ENCODE measurements at regions not wholly inside any gene's neighbourhood (a gene's known extent, or its start where the extent isn't known, plus 50 kb on each side); places are given as distances from the start of the nearest gene placed in this dataset.
"Not testable (repeated sequence)": the region's sequence is repeated elsewhere in the genome, so short reads cannot be mapped to it uniquely, and the experiment has no call there.

DNA sequence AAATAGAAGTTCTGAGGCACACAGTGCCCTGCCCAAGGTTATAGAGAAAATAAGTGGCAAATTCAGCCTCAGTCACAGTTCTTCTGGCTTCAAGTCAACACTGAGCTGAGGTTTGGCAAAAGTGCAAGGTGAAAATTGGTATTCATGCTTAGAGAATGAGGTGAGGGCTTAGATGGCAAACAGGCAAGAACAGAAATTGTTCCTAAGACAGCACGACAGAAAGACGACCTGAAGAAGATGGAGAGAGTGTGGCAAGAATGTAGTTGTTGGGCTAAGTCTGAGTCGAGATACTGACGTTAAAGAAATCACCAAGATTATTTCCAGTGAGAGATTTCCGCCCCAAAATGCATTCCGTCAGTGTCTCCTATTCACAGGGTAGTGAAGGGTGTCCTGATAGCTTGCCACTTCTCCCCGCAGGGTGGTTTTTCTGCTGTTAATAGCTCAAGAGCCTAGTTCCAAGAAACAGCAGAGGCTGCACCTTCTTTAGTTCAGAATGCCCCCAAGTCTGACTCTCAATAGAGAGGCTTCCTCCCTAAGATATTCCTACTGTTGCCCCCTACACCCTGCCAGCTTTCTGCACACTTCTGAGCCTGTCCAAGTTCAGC, 260.8 kb upstream of the AMIGO2 start:
- Histone ChIP-seq H3K4me1 (ENCODE audit: control insufficient read depth, insufficient read depth, low read length) (no peaks in the 10 kb centered on the region), H3K4me3 (ENCODE audit: insufficient read depth, low read depth, low read length) (no peak overlapping the region), H3K36me3 (ENCODE audit: control insufficient read depth, insufficient read depth, low read length) (no peaks in the 10 kb centered on the region), H3K27me3 (ENCODE audit: control insufficient read depth, insufficient read depth, low read length, poor library complexity, severe bottlenecking) (no peaks in the 10 kb centered on the region), H3K27ac (ENCODE audit: insufficient read depth, low read depth, low read length, poor library complexity, severe bottlenecking) (no peak overlapping the region), H3K9me3 (ENCODE audit: control insufficient read depth, low read length) (no peaks in the 10 kb centered on the region)
- 88 to 92% methylated on average over 7 of the region's 7 CpGs for WGBS, 2 experiments

- H3K36me3 ChIP-seq (ENCODE audit: control insufficient read depth, insufficient read depth, low read length), result no peaks in the 10 kb centered on the region
- H3K4me3 ChIP-seq (ENCODE audit: insufficient read depth, low read depth, low read length), result no peak overlapping the region
- no peaks in the 10 kb centered on the region for H3K27me3 ChIP-seq (ENCODE audit: control insufficient read depth, insufficient read depth, low read length, poor library complexity, severe bottlenecking)
- H3K27ac ChIP-seq (ENCODE audit: insufficient read depth, low read depth, low read length, poor library complexity, severe bottlenecking), result no peak overlapping the region
- no peaks in the 10 kb centered on the region for H3K9me3 ChIP-seq (ENCODE audit: control insufficient read depth, low read length)
- no peaks in the 10 kb centered on the region for H3K4me1 ChIP-seq (ENCODE audit: control insufficient read depth, insufficient read depth, low read length)
Measured at GRCh38 chr12:47337581-47337980, 257.8 kb upstream of the AMIGO2 start.

GRCh38 chr12:47333271-47333858, 253.6 kb upstream of the AMIGO2 start:
- H3K9me3 ChIP-seq (ENCODE audit: control insufficient read depth, low read length); H3K27me3 ChIP-seq (ENCODE audit: control insufficient read depth, insufficient read depth, low read length, poor library complexity, severe bottlenecking); H3K4me3 ChIP-seq (ENCODE audit: insufficient read depth, low read depth, low read length); H3K4me1 ChIP-seq (ENCODE audit: control insufficient read depth, insufficient read depth, low read length); H3K27ac ChIP-seq (ENCODE audit: insufficient read depth, low read depth, low read length, poor library complexity, severe bottlenecking); H3K36me3 ChIP-seq (ENCODE audit: control insufficient read depth, insufficient read depth, low read length): not testable (repeated sequence)
- WGBS, 2 experiments, result 88 to 90% methylated on average over 22 of the region's 22 CpGs

DNA sequence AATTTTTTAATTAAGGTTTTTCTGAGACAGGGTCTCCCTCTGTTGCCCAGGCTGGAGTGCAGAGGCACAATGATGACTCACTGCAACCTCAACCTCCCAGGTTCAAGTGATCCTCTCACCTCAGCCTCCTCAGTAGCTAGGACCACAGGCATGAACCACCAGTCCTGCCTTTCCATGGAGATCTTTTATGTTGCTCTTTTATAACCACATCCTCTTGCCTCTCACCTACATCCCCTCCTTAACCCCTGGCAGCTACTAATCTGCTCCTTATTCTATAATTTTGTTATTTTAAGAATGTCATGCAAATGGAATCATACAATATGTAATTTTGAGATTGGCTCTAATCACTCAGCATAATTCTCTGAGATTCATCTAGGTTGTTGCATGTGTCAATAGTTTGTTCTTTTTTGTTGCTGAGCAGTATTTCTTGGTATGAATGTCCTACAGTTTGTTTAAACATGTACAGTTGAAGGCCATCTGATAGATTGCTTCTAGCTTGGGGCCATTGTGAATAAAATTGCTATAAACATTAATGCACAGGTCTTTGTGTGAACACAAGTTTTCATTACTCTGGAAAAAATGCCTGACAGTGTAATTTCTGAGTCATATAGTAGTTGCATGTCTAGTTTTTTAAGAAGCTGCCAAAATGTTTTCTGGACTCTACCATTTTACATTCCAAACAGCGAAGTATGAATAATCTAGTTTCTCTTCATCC, 249.2 kb upstream of the AMIGO2 start:
- H3K4me3 ChIP-seq (ENCODE audit: insufficient read depth, low read depth, low read length), result no peak overlapping the region
- no peaks in the 10 kb centered on the region for H3K4me1 ChIP-seq (ENCODE audit: control insufficient read depth, insufficient read depth, low read length)
- no peak overlapping the region for H3K27ac ChIP-seq (ENCODE audit: insufficient read depth, low read depth, low read length, poor library complexity, severe bottlenecking)
- H3K9me3 ChIP-seq (ENCODE audit: control insufficient read depth, low read length), result no peaks in the 10 kb centered on the region
- no peaks in the 10 kb centered on the region for H3K36me3 ChIP-seq (ENCODE audit: control insufficient read depth, insufficient read depth, low read length)
- 100% methylated on average over 1 of the region's 1 CpG for WGBS, 2 experiments
- no peaks in the 10 kb centered on the region for H3K27me3 ChIP-seq (ENCODE audit: control insufficient read depth, insufficient read depth, low read length, poor library complexity, severe bottlenecking)

DNA sequence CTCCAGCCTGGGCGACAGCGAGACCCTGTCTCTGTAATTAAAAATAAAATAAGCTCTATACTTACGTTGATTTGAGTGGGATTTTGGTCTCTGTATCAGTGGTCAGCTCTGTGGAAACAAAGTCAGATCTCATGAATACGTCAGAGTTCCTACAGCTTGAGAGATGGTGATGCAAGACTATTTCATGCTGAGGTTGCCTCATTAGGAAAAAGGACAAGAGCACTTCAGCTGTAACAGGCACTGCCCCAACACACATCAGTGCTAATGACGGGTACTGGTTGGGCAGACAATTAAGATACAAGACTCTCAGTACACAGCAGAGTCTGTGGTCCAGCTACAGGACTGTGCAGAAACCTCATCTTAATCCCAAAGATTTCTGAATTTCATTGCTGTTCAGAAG, 246.4 kb upstream of the AMIGO2 start:
- no peaks in the 10 kb centered on the region for H3K36me3 ChIP-seq (ENCODE audit: control insufficient read depth, insufficient read depth, low read length)
- H3K9me3 ChIP-seq (ENCODE audit: control insufficient read depth, low read length), result no peaks in the 10 kb centered on the region
- no peaks in the 10 kb centered on the region for H3K4me1 ChIP-seq (ENCODE audit: control insufficient read depth, insufficient read depth, low read length)
- no peak overlapping the region for H3K4me3 ChIP-seq (ENCODE audit: insufficient read depth, low read depth, low read length)
- no peaks in the 10 kb centered on the region for H3K27me3 ChIP-seq (ENCODE audit: control insufficient read depth, insufficient read depth, low read length, poor library complexity, severe bottlenecking)
- no peak overlapping the region for H3K27ac ChIP-seq (ENCODE audit: insufficient read depth, low read depth, low read length, poor library complexity, severe bottlenecking)
- WGBS, 2 experiments, result 91 to 95% methylated on average over 5 of the region's 5 CpGs

DNA sequence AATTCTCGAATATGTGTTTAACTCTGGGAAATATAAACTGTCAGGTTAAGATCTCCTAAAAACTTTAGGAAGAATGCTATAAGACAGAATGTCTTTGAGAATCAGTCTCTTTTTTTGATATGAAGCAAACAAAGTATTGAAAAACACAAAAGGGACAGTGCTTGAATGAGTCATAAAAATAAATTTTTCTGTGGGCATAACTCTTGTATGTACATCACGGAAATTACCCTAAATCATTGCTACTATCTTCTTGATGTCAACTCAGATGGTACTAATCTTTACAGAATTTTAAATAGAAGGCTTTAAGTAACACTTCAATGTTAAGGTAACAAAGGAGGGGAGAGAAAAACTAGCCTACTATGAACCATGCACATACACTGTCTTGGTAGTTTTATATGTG, 244.0 kb upstream of the AMIGO2 start:
- 100% methylated on average over 1 of the region's 2 CpGs; no CpG with 5 or more reads in 1 of the 2 experiments for WGBS, 2 experiments
- Histone ChIP-seq H3K36me3 (ENCODE audit: control insufficient read depth, insufficient read depth, low read length) (no peaks in the 10 kb centered on the region), H3K27me3 (ENCODE audit: control insufficient read depth, insufficient read depth, low read length, poor library complexity, severe bottlenecking) (no peaks in the 10 kb centered on the region), H3K4me3 (ENCODE audit: insufficient read depth, low read depth, low read length) (no peak overlapping the region), H3K9me3 (ENCODE audit: control insufficient read depth, low read length) (no peaks in the 10 kb centered on the region), H3K27ac (ENCODE audit: insufficient read depth, low read depth, low read length, poor library complexity, severe bottlenecking) (no peak overlapping the region), H3K4me1 (ENCODE audit: control insufficient read depth, insufficient read depth, low read length) (no peaks in the 10 kb centered on the region)

- WGBS, 2 experiments, result 22 to 29% methylated on average over 2 of the region's 2 CpGs
- no peaks in the 10 kb centered on the region for H3K27me3 ChIP-seq (ENCODE audit: control insufficient read depth, insufficient read depth, low read length, poor library complexity, severe bottlenecking)
- H3K4me1 ChIP-seq (ENCODE audit: control insufficient read depth, insufficient read depth, low read length), result no peaks in the 10 kb centered on the region
- no peaks in the 10 kb centered on the region for H3K36me3 ChIP-seq (ENCODE audit: control insufficient read depth, insufficient read depth, low read length)
- no peak overlapping the region for H3K27ac ChIP-seq (ENCODE audit: insufficient read depth, low read depth, low read length, poor library complexity, severe bottlenecking)
- H3K4me3 ChIP-seq (ENCODE audit: insufficient read depth, low read depth, low read length), result no peak overlapping the region
- H3K9me3 ChIP-seq (ENCODE audit: control insufficient read depth, low read length), result no peaks in the 10 kb centered on the region
Measured at GRCh38 chr12:47321436-47321835, 241.7 kb upstream of the AMIGO2 start.

DNA sequence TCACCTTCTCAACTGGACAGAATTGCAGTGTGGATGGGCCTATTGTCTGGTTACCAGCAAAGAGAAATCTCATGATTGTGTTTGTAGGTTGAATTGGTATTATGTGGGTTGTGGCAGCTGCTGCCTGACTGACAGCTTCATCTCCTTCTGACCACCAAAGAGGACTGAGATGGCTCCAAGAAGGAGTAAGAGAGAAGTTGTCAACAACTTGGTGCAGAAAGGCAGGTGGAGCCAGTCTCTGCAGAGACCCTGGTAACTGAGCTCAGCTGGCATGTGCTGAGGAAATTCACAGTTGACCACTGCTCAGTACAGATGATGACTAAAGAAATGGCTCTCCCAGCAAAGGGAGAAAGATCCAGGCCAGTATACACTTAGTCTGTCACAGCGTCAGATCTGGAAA, 240.0 kb upstream of the AMIGO2 start:
- no peak overlapping the region for H3K27ac ChIP-seq (ENCODE audit: insufficient read depth, low read depth, low read length, poor library complexity, severe bottlenecking)
- no peaks in the 10 kb centered on the region for H3K9me3 ChIP-seq (ENCODE audit: control insufficient read depth, low read length)
- no peaks in the 10 kb centered on the region for H3K36me3 ChIP-seq (ENCODE audit: control insufficient read depth, insufficient read depth, low read length)
- no peak overlapping the region for H3K4me3 ChIP-seq (ENCODE audit: insufficient read depth, low read depth, low read length)
- no peaks in the 10 kb centered on the region for H3K27me3 ChIP-seq (ENCODE audit: control insufficient read depth, insufficient read depth, low read length, poor library complexity, severe bottlenecking)
- WGBS, 2 experiments, result 95 to 96% methylated on average over 1 of the region's 1 CpG
- H3K4me1 ChIP-seq (ENCODE audit: control insufficient read depth, insufficient read depth, low read length), result no peaks in the 10 kb centered on the region

GRCh38 chr12:47318963-47319362, 239.2 kb upstream of the AMIGO2 start:
- 87 to 93% methylated on average over 4 of the region's 4 CpGs for WGBS, 2 experiments
- no peak overlapping the region for H3K27ac ChIP-seq (ENCODE audit: insufficient read depth, low read depth, low read length, poor library complexity, severe bottlenecking)
- H3K36me3 ChIP-seq (ENCODE audit: control insufficient read depth, insufficient read depth, low read length), result no peaks in the 10 kb centered on the region
- H3K27me3 ChIP-seq (ENCODE audit: control insufficient read depth, insufficient read depth, low read length, poor library complexity, severe bottlenecking), result no peaks in the 10 kb centered on the region
- no peaks in the 10 kb centered on the region for H3K9me3 ChIP-seq (ENCODE audit: control insufficient read depth, low read length)
- no peaks in the 10 kb centered on the region for H3K4me1 ChIP-seq (ENCODE audit: control insufficient read depth, insufficient read depth, low read length)
- H3K4me3 ChIP-seq (ENCODE audit: insufficient read depth, low read depth, low read length), result no peak overlapping the region

- Histone ChIP-seq H3K27me3 (ENCODE audit: control insufficient read depth, insufficient read depth, low read length, poor library complexity, severe bottlenecking) (no peaks in the 10 kb centered on the region), H3K36me3 (ENCODE audit: control insufficient read depth, insufficient read depth, low read length) (no peaks in the 10 kb centered on the region), H3K27ac (ENCODE audit: insufficient read depth, low read depth, low read length, poor library complexity, severe bottlenecking) (no peak overlapping the region), H3K9me3 (ENCODE audit: control insufficient read depth, low read length) (no peaks in the 10 kb centered on the region), H3K4me3 (ENCODE audit: insufficient read depth, low read depth, low read length) (no peak overlapping the region), H3K4me1 (ENCODE audit: control insufficient read depth, insufficient read depth, low read length) (no peaks in the 10 kb centered on the region)
- 84 to 89% methylated on average over 11 of the region's 11 CpGs for WGBS, 2 experiments
Measured at GRCh38 chr12:47317175-47317915, 237.6 kb upstream of the AMIGO2 start.

All from ectodermal cell (in vitro differentiated cells).